GM23338 (cell line): ENCODE measurements at regions not wholly inside any gene's neighbourhood (a gene's known extent, or its start where the extent isn't known, plus 50 kb on each side); places are given as distances from the start of the nearest gene placed in this dataset.

Experiments used
- ATAC-seq: fragments of 200-7000 bp; cut with Tn5 transposase; 3 replicates; pipeline ENCODE4 v1.9.1; 2020
- DNase-seq: peaks from one replicate; pipeline ENCODE4 v3.0.0-alpha.2; 2015; ENCODE audit warnings: low spot score
- H2AFZ ChIP-seq: fragments of 200-600 bp; sonication (generic); 2 replicates; pipeline ENCODE4 v1.8.0; 2016; ENCODE audit warnings: antibody characterized with exemption, mild to moderate bottlenecking, moderate library complexity
- H3F3A ChIP-seq: fragments of 200-600 bp; sonication (generic); replicated peaks from 2 replicates; pipeline ENCODE4 v1.8.0; 2017; ENCODE audit warnings: antibody characterized with exemption, mixed run types, low read depth
- H3K27ac ChIP-seq: fragments of 200-600 bp; sonication (generic); 2 replicates; pipeline ENCODE4 v1.6.1; 2016; ENCODE audit warnings: low read depth
- H3K27me3 ChIP-seq: fragments of 200-600 bp; sonication (generic); 2 replicates; pipeline ENCODE4 v1.8.0; 2016; ENCODE audit warnings: mild to moderate bottlenecking, mixed run types, moderate library complexity; ENCODE audit not compliant: insufficient read depth
- H3K36me3 ChIP-seq: fragments of 200-600 bp; sonication (generic); 2 replicates; pipeline ENCODE4 v1.8.0; 2016; ENCODE audit warnings: mild to moderate bottlenecking; ENCODE audit not compliant: insufficient read depth
- H3K4me1 ChIP-seq: fragments of 200-600 bp; sonication (generic); 2 replicates; pipeline ENCODE4 v1.8.0; 2016; ENCODE audit warnings: mild to moderate bottlenecking, moderate library complexity; ENCODE audit not compliant: insufficient read depth
- H3K4me2 ChIP-seq: fragments of 200-600 bp; sonication (generic); 2 replicates; pipeline ENCODE4 v1.7.1; 2017; ENCODE audit warnings: mixed run types
- H3K4me3 ChIP-seq: fragments of 200-600 bp; sonication (generic); 2 replicates; pipeline ENCODE4 v1.6.1; 2016; ENCODE audit warnings: mixed run types
- H3K79me2 ChIP-seq: fragments of 200-600 bp; sonication (generic); replicated peaks from 2 replicates; pipeline ENCODE4 v1.8.0; 2017; ENCODE audit warnings: mild to moderate bottlenecking; ENCODE audit not compliant: insufficient read depth
- H3K9me2 ChIP-seq: fragments of 200-600 bp; sonication (generic); 2 replicates; pipeline ENCODE4 v1.8.0; 2017; ENCODE audit not compliant: insufficient read depth
- H4K20me1 ChIP-seq: fragments of 200-600 bp; sonication (generic); replicated peaks from 2 replicates; pipeline ENCODE4 v1.8.0; 2017; ENCODE audit warnings: mild to moderate bottlenecking; ENCODE audit not compliant: insufficient read depth
- H3K27ac Mint-ChIP-seq: 2 replicates; pipeline ENCODE4 v1.8.0; 2020; ENCODE audit warnings: inconsistent platforms, mild to moderate bottlenecking, moderate library complexity, mixed read lengths
- H3K27me3 Mint-ChIP-seq: 3 replicates; pipeline ENCODE4 v1.8.0; 2022; ENCODE audit warnings: low read depth, mild to moderate bottlenecking, moderate library complexity, mixed read lengths, inconsistent platforms; ENCODE audit not compliant: insufficient read depth, poor library complexity
- H3K36me3 Mint-ChIP-seq: 3 replicates; pipeline ENCODE4 v1.8.0; 2021; ENCODE audit warnings: low read depth, mild to moderate bottlenecking, inconsistent platforms, moderate library complexity, mixed read lengths
- H3K4me1 Mint-ChIP-seq: 3 replicates; pipeline ENCODE4 v1.8.0; 2020; ENCODE audit warnings: mild to moderate bottlenecking, inconsistent platforms, mixed read lengths
- H3K4me3 Mint-ChIP-seq: 3 replicates; pipeline ENCODE4 v1.8.0; 2021; ENCODE audit warnings: moderate library complexity, mild to moderate bottlenecking, inconsistent platforms, mixed read lengths
- H3K9me3 Mint-ChIP-seq: 3 replicates; pipeline ENCODE4 v1.8.0; 2020; ENCODE audit warnings: moderate library complexity, mild to moderate bottlenecking, inconsistent platforms, mixed read lengths
- CTCF ChIP-seq, 2 experiments: fragments of 200-600 bp in 1 of 2; sonication (generic) in 1 of 2; conservative IDR thresholded peaks; 2 replicates each; pipeline versions ENCODE4 v1.5.1 to v1.6.1; 2016 to 2017; ENCODE audit warnings: antibody characterized with exemption in 2 of 2, low read depth in 2 of 2, mild to moderate bottlenecking in 2 of 2, moderate library complexity in 1 of 2
- ETS1 ChIP-seq: IDR thresholded peaks from 2 replicates; pipeline ENCODE4 v1.6.1; 2016; ENCODE audit warnings: antibody characterized with exemption
- EZH2phosphoT487 ChIP-seq: fragments of 200-600 bp; sonication (generic); IDR thresholded peaks from one replicate; pipeline ENCODE4 v1.8.1; 2018; ENCODE audit warnings: antibody characterized with exemption; ENCODE audit not compliant: unreplicated experiment
- NANOG ChIP-seq: IDR thresholded peaks from 2 replicates; pipeline ENCODE4 v1.6.1; 2016; ENCODE audit warnings: antibody characterized with exemption, borderline replicate concordance
- POLR2AphosphoS5 ChIP-seq: IDR thresholded peaks from 2 replicates; pipeline ENCODE4 v1.6.1; 2016; ENCODE audit warnings: antibody characterized with exemption, low read depth
- STAT1 ChIP-seq: IDR thresholded peaks from one replicate; pipeline ENCODE4 v1.6.1; 2016; ENCODE audit warnings: antibody characterized with exemption; ENCODE audit not compliant: unreplicated experiment
- ZNF114 ChIP-seq: fragments of 250-450 bp; sonication (Bioruptor Pico); IDR thresholded peaks from 2 replicates; pipeline ENCODE4 v1.5.0; 2020; ENCODE audit warnings: mild to moderate bottlenecking, moderate library complexity
- TF ChIP-seq, protein P1 (sequence below): IDR thresholded peaks from one replicate; pipeline ENCODE4 v1.6.1; 2018; ENCODE audit warnings: antibody characterized with exemption; ENCODE audit not compliant: unreplicated experiment

DNA sequence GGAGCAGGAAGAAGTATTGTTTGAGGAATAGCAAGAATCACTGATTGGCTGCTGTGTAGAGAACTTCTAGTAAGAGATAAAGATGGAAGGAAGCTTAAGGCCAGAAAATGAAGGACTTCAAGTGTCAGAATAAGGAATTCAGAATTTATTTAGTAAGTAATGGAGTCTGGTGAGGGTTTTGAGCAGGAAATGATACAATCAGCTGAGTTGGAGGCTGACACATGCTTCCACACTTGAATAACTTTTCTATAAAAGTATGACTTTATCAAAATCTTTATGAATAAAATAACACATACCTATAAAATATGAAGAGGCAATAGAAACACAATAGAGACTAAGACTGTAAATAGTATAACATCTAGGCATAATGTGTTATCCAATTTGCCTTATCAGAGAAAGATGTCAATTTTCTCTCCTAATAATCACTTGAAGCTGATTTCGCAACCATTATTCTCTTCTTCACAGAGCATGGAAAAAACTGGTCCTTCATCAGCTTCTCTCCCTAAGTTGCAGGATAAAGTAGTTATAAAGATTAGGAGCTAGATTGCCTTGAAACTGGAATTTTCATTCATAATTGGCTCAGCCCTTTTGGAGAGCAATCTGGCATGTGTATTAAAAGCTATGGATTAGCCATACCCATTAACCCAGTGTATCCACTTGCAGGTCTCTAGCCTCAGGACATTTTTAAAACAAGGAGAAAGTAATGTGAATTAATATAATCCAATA, 143.4 kb downstream of the ZNF608 start:
- H3K4me3 Mint-ChIP-seq, result no peak overlapping the region
- Histone ChIP-seq H3F3A (no peaks in the 10 kb centered on the region), H3K36me3 (no peaks in the 10 kb centered on the region), H2AFZ (no peak overlapping the region), H4K20me1 (no peaks in the 10 kb centered on the region), H3K4me1 (no peaks in the 10 kb centered on the region), H3K79me2 (no peaks in the 10 kb centered on the region), H3K27me3 (no peaks in the 10 kb centered on the region), H3K4me3 (no peak overlapping the region), H3K4me2 (no peak overlapping the region), H3K27ac (no peak overlapping the region), H3K9me2 (no peaks in the 10 kb centered on the region)
- H3K4me1 Mint-ChIP-seq, result peaks cover 17% of the 10 kb centered on the region
- no peak for ATAC-seq
- H3K27ac Mint-ChIP-seq, result no peak overlapping the region
- TF ChIP-seq ETS1, result no peak
- no peak for TF ChIP-seq STAT1
- no peak for TF ChIP-seq NANOG
- TF ChIP-seq EZH2phosphoT487, result no peak
- no peak for TF ChIP-seq POLR2AphosphoS5
- TF ChIP-seq ZNF114 (CRISPR knock-in tag), result no peak
- H3K36me3 Mint-ChIP-seq, result no peaks in the 10 kb centered on the region
- H3K9me3 Mint-ChIP-seq, result no peaks in the 10 kb centered on the region
- DNase-seq, result no peak
- H3K27me3 Mint-ChIP-seq, result peaks cover 4% of the 10 kb centered on the region

- H3K4me1 Mint-ChIP-seq, result peaks cover 18% of the 10 kb centered on the region; the same call in 2 of the 3 replicates
- Histone ChIP-seq H3K4me3 (no peak overlapping the region), H3K36me3 (no peaks in the 10 kb centered on the region), H3K4me1 (no peaks in the 10 kb centered on the region; the same call in 1 of the 2 replicates), H3K9me2 (no peaks in the 10 kb centered on the region), H3K4me2 (no peak overlapping the region), H2AFZ (peak overlapping the region; percentile 1; the same call in 1 of the 2 replicates), H3K27me3 (no peaks in the 10 kb centered on the region), H3K27ac (no peak overlapping the region), H3K79me2 (no peaks in the 10 kb centered on the region), H3F3A (no peaks in the 10 kb centered on the region), H4K20me1 (no peaks in the 10 kb centered on the region)
- no peak overlapping the region for H3K27ac Mint-ChIP-seq
- DNase-seq (no peak), ATAC-seq (no peak; the same call in 2 of the 3 replicates)
- no peaks in the 10 kb centered on the region for H3K9me3 Mint-ChIP-seq
- H3K4me3 Mint-ChIP-seq, result no peak overlapping the region
- peaks cover 4% of the 10 kb centered on the region for H3K27me3 Mint-ChIP-seq
- H3K36me3 Mint-ChIP-seq, result no peaks in the 10 kb centered on the region
- TF ChIP-seq CTCF (conservative IDR thresholded peaks at IDR 0.05; ENCODE audit: low read depth in 2 of 2) (no peak), NANOG (no peak)
- TF ChIP-seq, protein P1, sequence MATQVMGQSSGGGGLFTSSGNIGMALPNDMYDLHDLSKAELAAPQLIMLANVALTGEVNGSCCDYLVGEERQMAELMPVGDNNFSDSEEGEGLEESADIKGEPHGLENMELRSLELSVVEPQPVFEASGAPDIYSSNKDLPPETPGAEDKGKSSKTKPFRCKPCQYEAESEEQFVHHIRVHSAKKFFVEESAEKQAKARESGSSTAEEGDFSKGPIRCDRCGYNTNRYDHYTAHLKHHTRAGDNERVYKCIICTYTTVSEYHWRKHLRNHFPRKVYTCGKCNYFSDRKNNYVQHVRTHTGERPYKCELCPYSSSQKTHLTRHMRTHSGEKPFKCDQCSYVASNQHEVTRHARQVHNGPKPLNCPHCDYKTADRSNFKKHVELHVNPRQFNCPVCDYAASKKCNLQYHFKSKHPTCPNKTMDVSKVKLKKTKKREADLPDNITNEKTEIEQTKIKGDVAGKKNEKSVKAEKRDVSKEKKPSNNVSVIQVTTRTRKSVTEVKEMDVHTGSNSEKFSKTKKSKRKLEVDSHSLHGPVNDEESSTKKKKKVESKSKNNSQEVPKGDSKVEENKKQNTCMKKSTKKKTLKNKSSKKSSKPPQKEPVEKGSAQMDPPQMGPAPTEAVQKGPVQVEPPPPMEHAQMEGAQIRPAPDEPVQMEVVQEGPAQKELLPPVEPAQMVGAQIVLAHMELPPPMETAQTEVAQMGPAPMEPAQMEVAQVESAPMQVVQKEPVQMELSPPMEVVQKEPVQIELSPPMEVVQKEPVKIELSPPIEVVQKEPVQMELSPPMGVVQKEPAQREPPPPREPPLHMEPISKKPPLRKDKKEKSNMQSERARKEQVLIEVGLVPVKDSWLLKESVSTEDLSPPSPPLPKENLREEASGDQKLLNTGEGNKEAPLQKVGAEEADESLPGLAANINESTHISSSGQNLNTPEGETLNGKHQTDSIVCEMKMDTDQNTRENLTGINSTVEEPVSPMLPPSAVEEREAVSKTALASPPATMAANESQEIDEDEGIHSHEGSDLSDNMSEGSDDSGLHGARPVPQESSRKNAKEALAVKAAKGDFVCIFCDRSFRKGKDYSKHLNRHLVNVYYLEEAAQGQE, result no peak
Measured at GRCh38 chr5:124599028-124599973, 147.1 kb downstream of the ZNF608 start.
